ENCODE measurements at regions not wholly inside any gene's neighbourhood (a gene's known extent, or its start where the extent isn't known, plus 50 kb on each side); places are given as distances from the start of the nearest gene placed in this dataset.
A peak's percentile ranks its signal among the peaks of the same experiment; 100 is the strongest.

DNA sequence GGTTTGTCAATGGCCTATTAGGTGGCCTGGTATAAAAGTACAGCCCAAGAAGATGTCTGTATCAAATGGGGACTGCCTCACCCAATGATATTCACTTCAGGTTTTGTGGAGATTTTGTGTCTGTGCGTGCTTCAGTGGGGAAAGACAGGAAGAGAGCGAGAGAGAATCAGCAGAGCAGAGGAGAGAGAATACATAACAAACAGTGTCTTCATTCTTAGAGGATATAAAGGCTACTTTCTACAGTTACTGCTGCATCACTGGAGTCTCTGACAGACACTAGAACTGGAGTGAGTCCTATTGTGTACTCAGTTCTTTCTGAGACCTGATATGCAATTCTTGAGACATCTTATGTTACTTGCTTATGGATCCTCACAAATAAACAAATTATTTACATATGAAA is 115.0 kb downstream of the CASP12 start:
- H3K27me3 ChIP-seq (ENCODE audit: control insufficient read depth, extremely low read depth, insufficient read depth, low read length): no peaks in the 10 kb centered on the region
- H3K4me2 ChIP-seq (ENCODE audit: control insufficient read depth, extremely low read depth, insufficient read depth, low read depth, low read length): no peak overlapping the region
- no peaks in the 10 kb centered on the region for H3K36me3 ChIP-seq (ENCODE audit: control insufficient read depth in 2 of 2, extremely low read depth in 1 of 2, insufficient read depth in 2 of 2, low read length in 2 of 2)
- no peaks in the 10 kb centered on the region for H3K9me3 ChIP-seq (ENCODE audit: control insufficient read depth, low read depth, low read length)
- H3K79me2 ChIP-seq (ENCODE audit: control insufficient read depth, insufficient read depth, low read length): no peaks in the 10 kb centered on the region
- FAIRE-seq (peak; percentile 5), DNase-seq (ENCODE audit: low read depth, low spot score) (no peak)
- no peak for TF ChIP-seq EZH2 (IDR thresholded peaks at IDR 0.05; ENCODE audit: low read length)
- TF ChIP-seq, protein P1, sequence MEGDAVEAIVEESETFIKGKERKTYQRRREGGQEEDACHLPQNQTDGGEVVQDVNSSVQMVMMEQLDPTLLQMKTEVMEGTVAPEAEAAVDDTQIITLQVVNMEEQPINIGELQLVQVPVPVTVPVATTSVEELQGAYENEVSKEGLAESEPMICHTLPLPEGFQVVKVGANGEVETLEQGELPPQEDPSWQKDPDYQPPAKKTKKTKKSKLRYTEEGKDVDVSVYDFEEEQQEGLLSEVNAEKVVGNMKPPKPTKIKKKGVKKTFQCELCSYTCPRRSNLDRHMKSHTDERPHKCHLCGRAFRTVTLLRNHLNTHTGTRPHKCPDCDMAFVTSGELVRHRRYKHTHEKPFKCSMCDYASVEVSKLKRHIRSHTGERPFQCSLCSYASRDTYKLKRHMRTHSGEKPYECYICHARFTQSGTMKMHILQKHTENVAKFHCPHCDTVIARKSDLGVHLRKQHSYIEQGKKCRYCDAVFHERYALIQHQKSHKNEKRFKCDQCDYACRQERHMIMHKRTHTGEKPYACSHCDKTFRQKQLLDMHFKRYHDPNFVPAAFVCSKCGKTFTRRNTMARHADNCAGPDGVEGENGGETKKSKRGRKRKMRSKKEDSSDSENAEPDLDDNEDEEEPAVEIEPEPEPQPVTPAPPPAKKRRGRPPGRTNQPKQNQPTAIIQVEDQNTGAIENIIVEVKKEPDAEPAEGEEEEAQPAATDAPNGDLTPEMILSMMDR (optimal IDR thresholded peaks at IDR 0.05 in 1 of 3, IDR thresholded peaks at IDR 0.05 in 1 of 3, conservative IDR thresholded peaks at IDR 0.05 in 1 of 3; ENCODE audit: extremely low read depth in 1 of 3, insufficient read depth in 2 of 3, low read length in 3 of 3): no peak
- peaks cover 17% of the 10 kb centered on the region for H3K4me1 ChIP-seq (ENCODE audit: control insufficient read depth, extremely low read depth, insufficient read depth, low read length)
- H3K9me1 ChIP-seq (ENCODE audit: control insufficient read depth, extremely low read depth, insufficient read depth, low read length): no peaks in the 10 kb centered on the region
- dilution Hi-C loops (cut with MboI; ENCODE audit: extremely low pct_ligation_motif_present, low sequenced_read_pairs): no loop called here
- no peaks in the 10 kb centered on the region for H4K20me1 ChIP-seq (ENCODE audit: control insufficient read depth, extremely low read depth, insufficient read depth, low read length)
- no peak overlapping the region for H2AFZ ChIP-seq (ENCODE audit: control insufficient read depth, low read length)
- H3K4me3 ChIP-seq (ENCODE audit: control insufficient read depth in 2 of 3, extremely low read depth in 1 of 3, insufficient read depth in 2 of 3, low read depth in 1 of 3, low read length in 3 of 3): no peak overlapping the region
- H3K9ac ChIP-seq (ENCODE audit: control insufficient read depth, extremely low read depth, insufficient read depth, low read length): no peak overlapping the region
- no peak overlapping the region for H3K27ac ChIP-seq (ENCODE audit: control insufficient read depth, insufficient read depth, low read length)

DNA sequence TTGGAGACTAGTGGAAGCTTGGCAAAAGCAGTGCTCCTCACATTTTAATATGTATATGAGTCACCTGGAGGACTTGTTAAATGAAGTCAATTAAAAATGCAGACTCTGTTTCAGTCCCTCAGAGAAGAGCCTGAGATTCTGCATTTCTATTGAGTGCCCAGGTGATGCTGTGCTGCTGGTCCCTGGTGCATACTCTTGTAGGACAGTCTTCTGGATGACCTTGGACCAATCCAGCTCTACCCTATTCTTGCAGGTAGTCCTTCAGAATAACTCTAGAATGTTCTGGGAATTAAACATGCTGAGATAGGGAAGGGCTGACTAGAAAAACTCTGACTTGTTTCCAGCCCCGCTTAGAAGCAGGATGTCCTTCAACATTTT is 115.9 kb downstream of the CASP12 start:
- TF ChIP-seq, protein P1 (optimal IDR thresholded peaks at IDR 0.05 in 1 of 3, IDR thresholded peaks at IDR 0.05 in 1 of 3, conservative IDR thresholded peaks at IDR 0.05 in 1 of 3; ENCODE audit: extremely low read depth in 1 of 3, insufficient read depth in 2 of 3, low read length in 3 of 3): no peak
- no peak for TF ChIP-seq EZH2 (IDR thresholded peaks at IDR 0.05; ENCODE audit: low read length)
- Histone ChIP-seq H3K27me3 (ENCODE audit: control insufficient read depth, extremely low read depth, insufficient read depth, low read length) (no peaks in the 10 kb centered on the region), H2AFZ (ENCODE audit: control insufficient read depth, low read length) (no peak overlapping the region), H3K9me3 (ENCODE audit: control insufficient read depth, low read depth, low read length) (no peaks in the 10 kb centered on the region), H3K4me2 (ENCODE audit: control insufficient read depth, extremely low read depth, insufficient read depth, low read depth, low read length) (peak overlapping the region; percentile 68), H3K27ac (ENCODE audit: control insufficient read depth, insufficient read depth, low read length) (no peak overlapping the region), H3K4me3 (ENCODE audit: control insufficient read depth in 2 of 3, extremely low read depth in 1 of 3, insufficient read depth in 2 of 3, low read depth in 1 of 3, low read length in 3 of 3) (peak overlapping the region in 2 of 3 experiments; percentile 10 to 14), H4K20me1 (ENCODE audit: control insufficient read depth, extremely low read depth, insufficient read depth, low read length) (no peaks in the 10 kb centered on the region), H3K4me1 (ENCODE audit: control insufficient read depth, extremely low read depth, insufficient read depth, low read length) (peaks cover 18% of the 10 kb centered on the region), H3K36me3 (ENCODE audit: control insufficient read depth in 2 of 2, extremely low read depth in 1 of 2, insufficient read depth in 2 of 2, low read length in 2 of 2) (no peaks in the 10 kb centered on the region), H3K79me2 (ENCODE audit: control insufficient read depth, insufficient read depth, low read length) (no peaks in the 10 kb centered on the region), H3K9me1 (ENCODE audit: control insufficient read depth, extremely low read depth, insufficient read depth, low read length) (no peaks in the 10 kb centered on the region), H3K9ac (ENCODE audit: control insufficient read depth, extremely low read depth, insufficient read depth, low read length) (no peak overlapping the region)
- dilution Hi-C loops (cut with MboI; ENCODE audit: extremely low pct_ligation_motif_present, low sequenced_read_pairs): no loop called here
- DNase-seq (ENCODE audit: low read depth, low spot score): no peak
- no peak for FAIRE-seq
